ENCODE measurements at regions not wholly inside any gene's neighbourhood (a gene's known extent, or its start where the extent isn't known, plus 50 kb on each side); places are given as distances from the start of the nearest gene placed in this dataset.

DNA sequence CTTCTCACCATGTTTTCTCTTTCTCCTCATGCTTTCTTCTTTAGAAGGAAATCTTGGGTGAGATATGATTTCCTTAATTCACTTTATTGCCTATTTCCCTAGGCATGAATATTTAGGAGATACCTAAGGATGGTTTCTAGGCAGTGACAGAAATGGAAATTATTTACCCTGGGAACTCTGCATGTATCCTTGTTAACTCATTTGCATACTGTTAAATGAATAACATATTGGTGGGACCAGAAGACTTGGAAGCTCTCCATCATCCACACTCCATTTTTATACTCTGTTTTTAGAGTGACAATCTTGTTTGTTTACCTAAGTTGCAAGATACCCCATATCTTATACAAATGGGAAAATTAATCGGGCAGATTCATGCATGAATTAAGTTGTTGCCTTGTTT lies 285.7 kb downstream of the RNF144B start:
- DNase-seq (ENCODE audit: low read depth in 2 of 2) = no peak

DNA sequence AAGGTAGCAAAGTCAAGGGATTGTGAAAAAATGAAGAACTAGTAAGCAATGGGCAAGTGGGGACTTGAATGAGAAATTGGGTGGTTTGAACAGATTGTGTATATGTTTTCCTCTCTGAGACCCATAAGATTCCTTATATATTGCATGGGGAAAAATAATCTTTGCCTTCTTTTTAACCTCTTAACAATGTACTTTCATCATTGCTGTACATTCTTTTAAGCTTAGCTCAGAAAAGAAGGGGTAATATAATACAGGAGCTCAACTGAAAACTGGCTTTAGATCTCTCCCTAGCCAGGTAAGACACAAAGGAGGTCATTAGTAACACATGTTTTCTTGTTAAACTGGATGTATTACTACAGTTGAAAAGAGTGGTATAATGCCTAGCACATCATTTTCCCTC lies 287.2 kb downstream of the RNF144B start:
- no peak for DNase-seq (ENCODE audit: low read depth in 2 of 2)

DNA sequence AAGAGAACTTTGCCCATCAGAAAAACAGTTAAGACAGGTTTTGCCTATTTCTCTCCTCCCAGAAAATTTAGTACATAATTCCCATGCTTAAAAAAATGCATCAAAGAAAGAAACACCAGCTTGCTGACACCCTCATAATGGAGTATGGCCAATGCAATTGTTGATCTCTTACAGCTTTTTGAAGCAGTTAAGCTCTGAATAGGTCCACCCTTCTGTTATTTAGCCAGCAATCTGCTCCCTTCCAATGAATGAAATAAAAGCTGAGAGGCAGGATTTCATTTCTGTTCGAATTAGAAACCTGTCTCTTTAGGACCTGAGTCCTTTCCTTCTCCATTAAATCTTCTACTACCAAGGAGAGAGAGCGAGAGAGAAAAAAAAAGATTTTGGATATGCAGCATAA lies 288.7 kb downstream of the RNF144B start:
- no peak for DNase-seq (ENCODE audit: low read depth in 2 of 2)

DNA sequence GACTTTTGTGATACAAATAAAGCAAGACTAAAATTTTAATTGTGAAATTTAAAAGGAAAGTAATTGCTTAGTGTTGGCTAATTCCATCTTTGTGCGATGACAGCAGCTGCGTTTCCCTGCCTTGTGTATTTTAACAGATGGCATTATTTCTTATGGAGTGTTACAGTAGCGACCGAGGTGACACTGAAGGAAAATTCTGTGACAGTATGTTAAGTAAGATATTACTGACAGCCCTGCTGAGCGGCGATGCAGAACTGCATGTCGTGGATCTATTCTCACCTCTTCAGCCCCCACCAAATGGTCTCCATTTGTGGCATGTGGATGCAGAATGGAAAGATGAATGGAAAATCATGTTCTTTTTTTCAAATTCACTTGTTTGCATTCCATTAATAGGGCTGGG lies 289.4 kb downstream of the RNF144B start:
- no peak for DNase-seq (ENCODE audit: low read depth in 2 of 2)

DNA sequence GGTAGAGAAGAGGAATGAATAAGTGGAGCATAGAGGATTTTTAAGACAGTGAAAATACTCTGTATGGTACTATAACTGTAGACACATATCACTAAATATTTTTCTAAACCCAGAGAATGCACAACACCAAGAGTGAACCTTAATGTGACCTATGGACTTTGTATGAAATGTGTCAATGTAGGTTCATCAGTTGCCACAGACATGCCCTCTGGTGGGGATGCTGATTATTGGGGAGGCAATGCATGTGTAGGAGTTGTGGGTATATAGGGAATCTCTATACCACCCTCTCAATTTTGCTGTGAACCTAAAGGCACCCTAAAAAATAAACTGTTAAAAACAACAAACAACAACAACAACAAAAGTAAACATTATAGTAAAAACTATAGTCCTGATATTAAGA lies 293.7 kb downstream of the RNF144B start:
- DNase-seq (ENCODE audit: low read depth in 2 of 2) = no peak

DNA sequence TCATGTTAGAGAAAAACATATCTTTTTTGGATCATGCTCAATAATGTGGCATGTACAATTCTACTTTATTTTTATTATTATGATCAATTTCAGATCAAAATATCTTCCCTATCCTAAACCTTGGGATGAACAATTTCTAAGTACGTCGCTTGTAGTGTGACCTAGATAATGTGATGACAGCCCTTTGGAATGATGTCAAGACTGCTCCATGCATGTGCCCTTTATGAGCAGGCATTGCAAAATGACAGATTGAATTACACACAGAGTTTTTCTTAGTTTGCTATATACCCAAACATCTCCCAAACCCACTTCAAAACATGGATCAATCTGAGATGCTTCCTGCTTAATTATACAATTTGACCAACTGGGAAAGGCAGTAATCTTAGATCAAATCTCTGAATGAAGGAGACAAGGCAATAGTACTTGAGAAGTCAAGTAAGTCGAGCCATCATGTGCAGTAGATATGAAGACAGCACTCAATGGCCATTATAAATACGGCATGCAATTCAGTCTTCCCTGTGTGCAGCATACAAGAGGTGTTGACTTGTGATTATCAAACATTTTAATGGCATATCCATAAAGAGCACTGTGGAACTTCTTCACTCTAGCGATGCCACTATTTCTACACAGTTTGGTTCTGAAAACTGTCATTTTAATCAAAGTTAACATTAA lies 294.8 kb downstream of the RNF144B start:
- no peak for DNase-seq (ENCODE audit: low read depth in 2 of 2)

DNA sequence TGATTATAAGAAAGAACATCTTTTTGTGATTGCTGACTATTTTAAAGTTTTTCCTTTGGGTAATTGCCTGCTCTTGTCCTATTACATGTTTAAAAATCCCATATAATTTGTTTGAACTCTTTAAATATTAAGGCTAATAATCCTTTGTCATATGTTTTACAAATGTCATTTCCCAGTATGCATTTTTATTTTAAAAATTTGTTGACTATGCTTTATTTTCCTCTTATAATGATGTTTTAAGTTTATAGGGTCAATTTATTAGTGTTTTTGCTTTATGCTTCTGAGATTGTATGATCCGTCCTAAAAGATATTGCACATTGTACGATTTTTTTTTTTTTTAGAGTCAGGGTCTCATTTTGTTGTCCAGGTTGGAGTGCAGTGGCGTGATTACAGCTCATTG lies 297.2 kb downstream of the RNF144B start:
- DNase-seq (ENCODE audit: low read depth in 2 of 2) = no peak

DNA sequence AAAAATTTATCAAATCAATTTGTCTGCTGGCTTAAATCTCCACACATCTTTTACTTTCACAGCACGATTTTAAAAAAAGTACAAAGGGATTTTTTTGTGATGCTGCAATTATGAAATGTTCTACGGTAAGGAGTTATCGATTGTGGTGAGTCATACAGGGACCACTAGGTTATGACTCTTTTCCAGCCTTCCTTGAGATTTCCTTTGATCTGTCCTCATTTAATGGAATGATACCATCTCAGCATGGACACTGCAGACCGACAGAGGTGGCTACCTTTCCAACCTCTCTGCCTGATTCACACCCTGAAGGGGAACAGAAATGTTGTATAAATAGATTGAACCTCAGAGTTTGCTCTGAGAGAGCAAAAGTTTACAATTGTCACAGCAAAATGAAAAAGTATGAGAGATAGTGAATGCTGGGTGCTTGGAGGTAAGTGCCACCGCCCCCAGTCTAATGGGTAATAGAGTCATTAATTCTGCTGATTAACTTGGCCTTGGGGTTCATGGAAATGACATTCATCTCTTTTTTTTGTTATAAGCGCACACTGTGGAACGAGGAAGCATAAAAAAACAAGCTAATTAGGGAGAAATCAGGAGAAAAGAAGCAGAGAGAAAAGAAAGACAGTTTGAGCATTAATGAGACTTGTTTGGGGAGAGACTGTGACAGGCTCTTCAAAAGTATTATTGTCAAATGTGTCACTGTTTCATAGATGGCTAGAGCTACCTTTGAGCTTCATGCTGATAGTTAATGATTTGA lies 306.0 kb downstream of the RNF144B start:
- DNase-seq (ENCODE audit: low read depth in 2 of 2) = no peak

DNA sequence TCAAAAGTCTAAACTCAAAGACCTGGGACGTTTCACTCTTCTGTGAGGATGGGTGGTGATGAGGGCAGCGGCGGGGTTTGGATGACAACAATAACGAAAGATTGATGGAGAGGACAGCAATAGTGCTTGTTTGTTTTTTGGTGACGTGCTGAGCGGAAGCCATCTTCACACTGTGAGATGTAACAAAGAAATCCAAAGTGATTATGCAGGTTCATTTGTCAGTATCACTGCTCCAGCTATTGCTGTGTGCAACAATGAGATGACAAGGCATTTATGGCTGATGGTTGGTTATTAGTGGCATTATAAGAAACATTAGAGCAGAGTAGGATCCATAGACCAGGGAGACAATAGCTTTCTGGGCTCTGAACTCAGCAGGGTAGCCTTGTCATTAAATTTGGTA lies 306.7 kb downstream of the RNF144B start:
- no peak for DNase-seq (ENCODE audit: low read depth in 2 of 2)

DNA sequence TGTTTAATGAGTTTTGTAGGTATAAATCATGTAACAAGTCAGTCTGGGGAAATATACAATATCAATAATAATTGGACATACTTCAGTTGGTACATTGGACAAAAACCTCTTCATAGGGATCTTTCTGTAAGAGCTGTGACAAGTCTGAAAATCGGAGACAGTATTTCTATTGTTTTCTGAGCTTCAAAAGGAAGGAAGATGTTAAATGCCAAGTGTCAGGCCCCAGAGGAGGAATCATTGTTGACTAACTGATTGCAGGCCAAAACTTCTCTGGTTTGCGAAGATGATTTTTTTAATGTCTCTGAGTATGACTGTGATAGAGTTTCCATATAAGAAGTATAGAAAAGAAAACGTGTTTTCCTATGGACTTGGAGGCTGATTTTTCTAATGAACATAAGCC lies 316.4 kb downstream of the RNF144B start:
- no peak for DNase-seq (ENCODE audit: low read depth in 2 of 2)

DNA sequence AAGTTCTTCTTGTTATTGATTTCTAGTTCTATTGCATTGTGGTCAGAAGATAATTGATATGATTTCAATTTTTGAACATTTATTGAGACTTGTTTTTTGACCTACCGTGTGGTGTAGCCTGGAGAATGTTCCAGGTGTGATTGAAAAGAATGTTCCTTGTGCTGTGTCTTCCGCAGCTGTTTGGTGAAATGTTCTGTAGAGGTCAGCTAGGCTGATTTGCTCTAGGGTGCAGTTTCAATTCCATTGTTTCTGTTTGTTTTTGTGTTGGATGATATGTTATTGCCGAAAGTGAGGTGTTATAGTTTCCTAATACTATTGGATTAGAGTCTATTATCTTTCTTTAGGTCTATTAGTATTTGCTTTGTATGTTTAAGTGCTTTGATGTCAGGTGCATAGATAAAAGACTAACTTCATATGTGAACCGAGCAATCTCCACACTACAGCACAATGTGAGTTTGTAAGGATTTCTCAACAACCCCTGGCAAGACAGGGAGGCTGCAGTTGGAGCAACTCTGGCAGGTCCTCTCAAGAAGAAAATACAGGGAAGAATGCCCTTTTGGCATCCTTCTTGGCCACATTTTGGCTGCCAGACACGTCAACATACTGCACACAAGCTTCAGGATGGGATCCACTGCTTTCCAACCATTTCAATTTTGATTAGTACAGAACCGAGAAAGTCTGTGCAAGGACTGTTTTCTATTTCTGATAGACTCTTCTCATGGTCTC lies 320.7 kb downstream of the RNF144B start:
- DNase-seq (ENCODE audit: low read depth in 2 of 2) = no peak

DNA sequence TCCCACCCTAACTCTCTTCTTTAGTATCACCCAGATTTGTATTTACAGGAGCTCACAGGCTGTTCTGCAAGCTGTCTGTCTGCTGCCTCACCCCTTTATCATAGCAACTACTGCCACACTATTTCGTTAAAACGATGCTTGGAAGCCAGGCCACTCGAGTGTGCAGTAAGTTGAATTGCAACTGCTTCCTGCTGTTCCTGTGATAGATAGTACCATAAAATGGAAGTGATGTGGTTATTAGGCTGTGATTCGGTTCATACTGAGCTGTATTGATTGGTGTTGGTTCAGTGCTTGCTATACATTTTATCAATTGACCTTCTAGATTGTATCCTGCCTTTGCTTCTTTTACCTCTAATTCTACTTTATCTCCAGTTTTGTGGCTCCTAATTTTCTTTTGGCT lies 325.4 kb downstream of the RNF144B start:
- DNase-seq (ENCODE audit: low read depth in 2 of 2) = no peak

DNA sequence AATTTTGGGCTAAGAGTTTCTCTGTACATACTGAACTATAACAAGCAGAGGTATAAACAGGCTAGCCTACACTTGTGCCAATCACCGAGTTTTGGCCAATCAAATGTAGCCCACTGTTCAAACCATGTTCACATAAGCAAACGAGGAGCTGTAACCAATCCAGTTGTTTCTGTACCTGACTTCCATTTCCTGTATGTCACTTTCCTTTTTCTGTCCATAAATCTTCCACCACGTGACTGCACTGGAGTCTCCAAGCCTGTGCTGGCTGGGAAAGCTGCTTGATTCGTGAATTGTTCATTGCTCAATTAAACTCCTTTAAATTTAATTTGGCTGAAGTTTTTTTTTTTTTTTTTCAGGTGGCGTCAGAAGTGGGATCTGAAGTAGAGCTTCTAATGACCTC lies 332.9 kb downstream of the RNF144B start:
- DNase-seq (ENCODE audit: low read depth in 2 of 2) = no peak

DNA sequence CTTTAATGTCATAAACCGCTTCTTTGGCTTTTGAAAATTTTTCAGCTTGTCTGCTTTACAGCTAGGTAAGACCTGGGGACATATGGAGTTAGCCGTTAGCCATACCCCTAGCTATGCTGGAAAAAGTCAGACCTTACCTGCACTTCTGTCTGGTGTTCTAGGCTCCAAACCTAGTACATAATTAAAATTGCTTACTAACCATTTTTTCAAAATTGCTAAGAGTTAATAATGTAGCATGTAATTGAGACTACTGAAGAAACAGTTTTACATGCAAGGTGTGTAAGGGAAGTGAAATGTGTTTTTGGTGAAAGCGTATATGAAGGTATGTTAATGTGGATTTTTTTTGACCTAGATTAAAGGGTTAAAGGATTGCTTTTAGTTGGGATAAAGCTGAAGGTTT lies 336.9 kb downstream of the RNF144B start:
- no peak for DNase-seq (ENCODE audit: low read depth in 2 of 2)

DNA sequence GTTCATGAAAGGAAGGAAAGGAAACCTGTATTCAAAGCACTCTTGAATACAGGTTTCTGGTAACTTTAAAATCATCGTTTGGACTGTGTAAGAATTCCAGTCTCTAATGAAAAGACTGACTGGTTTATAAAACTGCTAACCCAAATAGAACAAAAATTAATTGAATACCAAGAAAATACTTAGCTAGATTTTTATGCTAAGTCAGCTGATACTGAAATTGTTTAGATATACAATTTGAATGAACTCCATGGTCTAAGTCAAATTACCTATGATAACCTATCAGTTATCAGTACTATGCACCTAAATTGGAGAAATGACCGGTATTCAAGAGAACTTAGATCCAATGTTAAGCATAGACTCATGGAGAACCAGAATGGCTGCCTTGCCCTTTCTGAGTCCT lies 338.3 kb downstream of the RNF144B start:
- DNase-seq (ENCODE audit: low read depth in 2 of 2) = no peak

DNA sequence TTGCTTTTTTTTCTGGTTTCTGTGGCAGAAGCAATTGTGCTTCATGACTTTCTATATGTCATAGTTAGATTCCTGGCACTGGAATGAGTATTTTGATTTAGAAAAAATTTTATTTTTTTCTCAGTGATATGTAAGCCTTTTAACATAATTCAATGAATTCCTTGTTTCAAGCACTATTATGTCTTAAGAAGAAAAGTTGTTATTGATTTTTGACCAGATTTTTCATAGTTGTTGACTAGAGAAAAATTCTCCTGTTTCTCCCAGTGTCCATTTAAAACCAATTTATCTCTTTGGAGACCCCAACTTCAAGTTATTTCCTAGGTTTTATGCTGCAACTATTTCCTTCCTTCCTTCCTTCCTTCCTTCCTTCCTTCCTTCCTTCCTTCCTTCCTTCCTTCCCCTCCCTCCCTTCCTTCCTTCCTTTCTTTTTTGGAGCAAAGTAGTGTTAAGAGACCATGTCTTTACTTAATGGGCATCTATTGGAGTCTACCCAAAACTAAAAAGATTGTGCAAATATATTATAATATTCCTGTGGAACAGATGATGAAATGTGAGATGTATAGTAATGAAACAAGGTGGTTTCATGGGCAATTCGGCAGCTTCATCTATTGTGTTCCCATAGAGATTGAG lies 346.9 kb downstream of the RNF144B start:
- no peak for DNase-seq (ENCODE audit: low read depth in 2 of 2)

DNA sequence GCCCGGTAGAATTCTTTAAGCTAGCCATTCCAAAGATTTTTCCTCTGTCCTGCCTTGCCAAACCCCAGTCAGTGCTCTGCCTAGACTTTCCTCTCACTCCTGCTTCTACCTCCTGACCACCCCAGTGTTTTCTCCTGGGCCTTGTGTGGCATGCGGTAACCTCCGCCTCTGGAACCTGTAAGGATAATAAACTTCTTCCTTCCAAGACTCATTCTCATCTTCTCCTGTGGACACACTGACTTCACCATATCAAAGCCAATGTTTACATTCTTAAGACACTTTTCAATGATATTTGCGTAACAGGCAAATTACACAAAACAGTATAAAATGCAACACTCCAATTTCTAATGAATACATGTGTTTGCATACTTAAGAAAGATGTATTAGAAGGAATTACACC lies 354.6 kb downstream of the RNF144B start:
- no peak for DNase-seq (ENCODE audit: low read depth in 2 of 2)

DNA sequence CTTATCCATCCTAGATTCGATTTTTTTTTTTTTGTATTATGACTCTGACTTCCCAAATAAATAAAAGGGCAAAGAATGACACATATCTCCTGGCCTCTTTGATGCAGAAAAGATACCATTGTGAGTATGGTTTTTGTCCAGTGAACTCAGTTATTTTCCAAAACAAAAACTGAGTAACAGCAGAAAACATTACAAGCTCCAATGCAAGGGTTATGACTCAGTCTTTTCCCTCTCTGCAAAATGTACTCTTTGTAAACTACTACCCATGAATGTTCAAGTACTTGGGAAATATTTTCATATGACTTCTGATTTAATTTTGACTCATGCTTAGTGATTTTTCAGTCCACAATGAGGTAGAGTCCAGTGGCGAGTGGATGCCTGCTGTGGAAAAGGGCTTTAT lies 355.3 kb downstream of the RNF144B start:
- no peak for DNase-seq (ENCODE audit: low read depth in 2 of 2)

DNA sequence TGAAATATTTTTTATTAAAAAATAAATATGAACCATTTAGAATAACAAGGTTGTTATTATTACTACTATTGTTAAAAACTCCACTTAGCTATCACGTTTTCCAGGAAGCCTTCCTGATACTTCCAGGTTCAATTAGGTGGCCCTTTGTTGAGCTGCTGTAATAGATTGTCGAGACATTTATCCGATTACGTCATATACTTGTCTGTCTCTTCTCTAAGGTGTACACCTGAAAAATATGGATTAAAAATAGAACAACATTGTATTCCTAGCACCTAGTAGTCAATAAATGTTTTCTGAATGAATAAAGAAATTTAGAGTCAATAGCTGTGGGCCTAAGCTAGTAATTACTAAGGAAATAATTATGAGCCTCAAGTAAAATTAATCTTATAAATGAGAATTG lies 359.6 kb downstream of the RNF144B start:
- DNase-seq (ENCODE audit: low read depth in 2 of 2) = no peak

DNA sequence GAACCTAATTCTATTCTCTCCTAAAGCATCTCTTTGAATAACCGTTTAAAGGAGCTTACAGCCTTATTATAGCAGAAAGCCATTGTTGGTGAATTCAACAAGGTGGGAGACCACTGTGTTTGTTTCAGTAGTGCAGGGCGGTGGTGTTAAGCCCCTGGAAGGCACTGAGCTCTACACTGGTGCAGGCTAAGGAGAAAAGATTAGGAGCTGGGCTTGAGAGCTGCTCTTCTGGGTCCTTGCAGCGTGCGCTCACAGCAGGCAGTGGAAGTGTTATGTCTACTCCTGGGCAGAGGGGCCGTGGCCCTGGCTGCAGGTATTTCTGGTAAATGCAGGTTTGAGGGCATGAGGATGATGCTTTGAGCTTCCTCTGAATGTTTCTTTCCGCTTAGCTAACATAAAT lies 361.2 kb downstream of the RNF144B start:
- DNase-seq (ENCODE audit: low read depth in 2 of 2) = no peak

DNA sequence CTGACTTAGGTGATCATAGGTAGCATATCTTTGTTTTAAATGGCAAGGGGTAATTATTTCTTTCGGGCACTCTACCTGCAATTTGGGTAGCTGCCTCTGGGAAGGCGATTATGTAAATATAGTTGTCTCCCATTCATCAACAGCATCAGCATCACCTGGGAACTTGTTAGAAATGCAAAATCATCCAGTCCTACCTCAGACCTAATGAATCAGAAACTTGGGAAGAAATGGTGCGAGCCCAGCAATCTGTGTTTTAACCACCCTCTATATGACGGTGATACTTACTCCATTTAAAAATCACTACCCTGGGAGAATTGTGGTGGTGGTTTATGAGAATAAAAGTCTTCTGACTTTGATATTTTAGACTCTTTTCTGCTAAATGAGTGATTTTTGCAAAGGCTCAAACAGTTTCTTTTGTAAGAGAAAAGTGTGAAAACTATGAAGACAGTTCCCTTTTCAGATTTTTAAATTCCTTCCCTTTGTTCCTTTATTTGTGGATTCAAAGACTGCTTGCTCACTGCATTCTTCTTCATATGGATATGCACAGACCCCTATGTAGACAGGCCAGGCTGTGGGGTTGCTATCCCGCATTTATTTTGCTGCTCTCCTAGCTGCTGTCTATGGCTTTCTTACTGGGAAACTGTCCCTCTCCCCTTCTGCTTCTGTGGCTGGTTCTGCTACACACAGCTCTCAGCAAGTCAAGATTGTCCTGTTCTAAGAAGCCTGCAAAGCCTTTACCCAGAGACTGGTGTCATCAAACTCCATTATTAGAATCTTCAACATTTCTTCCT lies 365.3 kb downstream of the RNF144B start:
- no peak for DNase-seq (ENCODE audit: low read depth in 2 of 2)

DNA sequence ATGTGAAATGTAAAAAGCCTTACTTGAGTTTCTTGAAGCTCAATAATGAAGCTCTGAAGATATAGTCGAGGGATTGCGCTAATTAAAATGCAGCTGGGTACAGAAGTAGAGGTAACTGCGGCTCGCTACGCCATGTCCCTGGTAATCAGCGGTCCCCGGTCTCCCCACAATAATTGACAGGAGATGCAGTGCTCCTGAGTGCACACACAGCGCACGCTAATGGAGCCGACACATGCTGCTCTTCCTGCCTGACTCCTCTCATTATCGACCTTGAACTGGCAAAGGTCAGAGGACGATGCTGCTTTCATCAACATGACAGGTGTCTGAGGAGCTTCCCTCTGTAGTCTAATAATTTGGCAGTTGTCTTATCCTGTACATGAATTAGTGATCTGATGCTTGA lies 365.9 kb downstream of the RNF144B start:
- DNase-seq (ENCODE audit: low read depth in 2 of 2) = no peak
